Stimulated activated naive CD8-positive, alpha-beta T cell treated with anti-CD3 and anti-CD28 coated beads, Interleukin-15, Interleukin-2, amounts not matched to agents 100 ng/mL and 50 ng/mL, for 24 hours (primary cell): ENCODE measurements at regions not wholly inside any gene's neighbourhood (a gene's known extent, or its start where the extent isn't known, plus 50 kb on each side); places are given as distances from the start of the nearest gene placed in this dataset.
"Not testable (repeated sequence)": the region's sequence is repeated elsewhere in the genome, so short reads cannot be mapped to it uniquely, and the experiment has no call there.

Experiments used
- H3K27ac Mint-ChIP-seq: one replicate; pipeline ENCODE4 v1.8.0; 2021; ENCODE audit warnings: mild to moderate bottlenecking, mixed read lengths
- H3K27me3 Mint-ChIP-seq: one replicate; pipeline ENCODE4 v1.8.0; 2021; ENCODE audit warnings: mixed read lengths
- H3K36me3 Mint-ChIP-seq: one replicate; pipeline ENCODE4 v1.8.0; 2021; ENCODE audit warnings: low read depth, mixed read lengths
- H3K4me1 Mint-ChIP-seq: one replicate; pipeline ENCODE4 v1.8.0; 2021; ENCODE audit warnings: low read depth, mixed read lengths
- H3K4me3 Mint-ChIP-seq: one replicate; pipeline ENCODE4 v1.8.0; 2021; ENCODE audit warnings: mild to moderate bottlenecking, mixed read lengths
- H3K9me3 Mint-ChIP-seq: one replicate; pipeline ENCODE4 v1.8.0; 2021; ENCODE audit warnings: mixed read lengths

DNA sequence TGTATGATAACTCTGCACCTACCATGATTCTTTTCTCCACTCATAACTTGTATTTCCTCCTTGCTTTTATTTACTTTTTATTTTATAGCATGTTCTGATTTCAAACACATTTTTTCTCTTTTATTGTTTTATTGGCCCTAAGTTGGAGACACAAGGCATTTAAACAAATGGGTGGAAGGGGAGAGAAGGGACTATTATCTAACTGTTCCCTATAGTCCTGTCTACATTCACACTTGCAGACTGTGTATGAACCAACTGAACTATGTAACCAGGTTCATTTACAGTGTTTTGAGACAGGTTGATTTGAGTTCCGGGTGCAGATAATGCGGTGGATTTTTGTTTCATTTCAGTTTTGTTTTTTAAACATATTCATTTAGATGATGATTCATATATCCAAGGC, 830.6 kb upstream of the SEMA6A start:
- peaks cover 9% of the 10 kb centered on the region for H3K9me3 Mint-ChIP-seq
- H3K27me3 Mint-ChIP-seq = no peaks in the 10 kb centered on the region
- H3K4me3 Mint-ChIP-seq = no peak overlapping the region
- no peaks in the 10 kb centered on the region for H3K4me1 Mint-ChIP-seq
- no peaks in the 10 kb centered on the region for H3K36me3 Mint-ChIP-seq
- no peak overlapping the region for H3K27ac Mint-ChIP-seq

- no peaks in the 10 kb centered on the region for H3K9me3 Mint-ChIP-seq
- H3K4me1 Mint-ChIP-seq = no peaks in the 10 kb centered on the region
- H3K27me3 Mint-ChIP-seq = no peaks in the 10 kb centered on the region
- H3K36me3 Mint-ChIP-seq = no peaks in the 10 kb centered on the region
- H3K27ac Mint-ChIP-seq = no peak overlapping the region
- no peak overlapping the region for H3K4me3 Mint-ChIP-seq
Observed at GRCh38 chr5:117394506-117395157, 820.0 kb upstream of the SEMA6A start.

- Mint-ChIP-seq H3K9me3 (no peaks in the 10 kb centered on the region), H3K27ac (no peak overlapping the region), H3K27me3 (no peaks in the 10 kb centered on the region), H3K4me1 (no peaks in the 10 kb centered on the region), H3K4me3 (no peak overlapping the region), H3K36me3 (no peaks in the 10 kb centered on the region)
Observed at GRCh38 chr5:117393125-117393524, 818.5 kb upstream of the SEMA6A start.

- H3K27me3 Mint-ChIP-seq = no peaks in the 10 kb centered on the region
- no peak overlapping the region for H3K27ac Mint-ChIP-seq
- no peaks in the 10 kb centered on the region for H3K4me1 Mint-ChIP-seq
- H3K4me3 Mint-ChIP-seq = no peak overlapping the region
- no peaks in the 10 kb centered on the region for H3K9me3 Mint-ChIP-seq
- no peaks in the 10 kb centered on the region for H3K36me3 Mint-ChIP-seq
Observed at GRCh38 chr5:117380316-117380715, 805.7 kb upstream of the SEMA6A start.

GRCh38 chr5:117379521-117379920, 804.9 kb upstream of the SEMA6A start:
- no peak overlapping the region for H3K27ac Mint-ChIP-seq
- no peaks in the 10 kb centered on the region for H3K36me3 Mint-ChIP-seq
- no peaks in the 10 kb centered on the region for H3K4me1 Mint-ChIP-seq
- H3K4me3 Mint-ChIP-seq = no peak overlapping the region
- H3K27me3 Mint-ChIP-seq = no peaks in the 10 kb centered on the region
- H3K9me3 Mint-ChIP-seq = peaks cover 5% of the 10 kb centered on the region

DNA sequence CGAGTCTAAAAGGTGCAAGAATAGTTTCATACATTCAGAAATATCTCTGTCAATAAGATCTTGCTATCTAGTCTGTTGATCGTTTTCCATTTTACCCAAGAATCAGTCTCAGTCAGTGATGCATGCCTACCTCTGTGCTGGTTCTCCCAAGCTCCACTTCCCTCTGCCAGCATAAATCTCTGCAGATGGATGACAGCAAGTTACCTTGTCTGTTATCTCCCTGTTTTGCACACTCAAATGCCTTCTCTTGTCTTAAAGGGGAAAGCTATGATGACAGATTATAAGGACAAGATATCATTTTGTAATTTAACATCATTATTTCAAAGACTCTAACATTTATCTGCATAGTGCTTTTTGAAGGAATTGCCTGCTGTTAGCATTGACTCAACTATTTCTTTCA, 802.1 kb upstream of the SEMA6A start:
- Mint-ChIP-seq H3K27ac (no peak overlapping the region), H3K4me3 (no peak overlapping the region), H3K36me3 (no peaks in the 10 kb centered on the region), H3K27me3 (no peaks in the 10 kb centered on the region), H3K4me1 (no peaks in the 10 kb centered on the region), H3K9me3 (peaks cover 5% of the 10 kb centered on the region)

DNA sequence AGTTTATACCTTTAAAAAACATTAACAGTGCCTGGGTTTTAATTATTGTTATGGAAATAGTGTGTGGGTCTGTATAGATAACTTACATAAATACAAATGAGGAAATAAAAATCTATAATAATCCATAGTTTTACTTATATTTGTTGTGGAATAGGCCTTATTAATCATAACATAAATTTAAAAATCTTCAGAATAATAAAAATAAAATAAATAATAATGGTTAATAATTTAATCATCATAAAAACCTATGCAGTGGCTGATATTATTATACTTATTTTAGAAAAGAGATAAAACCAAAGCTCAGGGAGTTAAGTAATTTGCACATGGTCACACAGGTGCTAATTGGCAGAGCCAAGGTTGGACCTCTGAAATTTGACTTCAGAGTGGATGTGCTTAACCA, 785.3 kb upstream of the SEMA6A start:
- no peaks in the 10 kb centered on the region for H3K36me3 Mint-ChIP-seq
- H3K27ac Mint-ChIP-seq = no peak overlapping the region
- H3K9me3 Mint-ChIP-seq = peaks cover 4% of the 10 kb centered on the region
- no peaks in the 10 kb centered on the region for H3K27me3 Mint-ChIP-seq
- no peak overlapping the region for H3K4me3 Mint-ChIP-seq
- H3K4me1 Mint-ChIP-seq = no peaks in the 10 kb centered on the region

DNA sequence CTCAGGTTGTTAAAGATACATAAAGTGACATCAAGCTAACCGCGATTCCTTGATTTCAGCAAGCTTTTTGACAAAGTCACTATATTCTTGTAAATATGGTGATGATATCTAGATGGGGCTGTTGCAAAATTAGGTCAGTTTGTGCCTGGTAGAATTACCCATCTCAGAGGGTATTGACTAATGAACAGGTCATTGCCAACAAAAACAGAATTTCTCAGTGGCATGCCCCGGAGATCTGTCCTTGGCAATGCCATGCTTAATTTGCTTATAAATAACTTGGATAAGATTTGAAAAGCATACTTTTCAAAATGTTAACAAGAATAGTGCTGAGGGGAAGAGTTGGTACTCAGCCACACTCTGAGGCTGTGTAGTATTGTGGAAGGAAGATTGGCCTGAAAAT, 783.3 kb upstream of the SEMA6A start:
- no peaks in the 10 kb centered on the region for H3K36me3 Mint-ChIP-seq
- no peaks in the 10 kb centered on the region for H3K4me1 Mint-ChIP-seq
- no peaks in the 10 kb centered on the region for H3K27me3 Mint-ChIP-seq
- no peak overlapping the region for H3K4me3 Mint-ChIP-seq
- H3K9me3 Mint-ChIP-seq = peaks cover 4% of the 10 kb centered on the region
- H3K27ac Mint-ChIP-seq = no peak overlapping the region

DNA sequence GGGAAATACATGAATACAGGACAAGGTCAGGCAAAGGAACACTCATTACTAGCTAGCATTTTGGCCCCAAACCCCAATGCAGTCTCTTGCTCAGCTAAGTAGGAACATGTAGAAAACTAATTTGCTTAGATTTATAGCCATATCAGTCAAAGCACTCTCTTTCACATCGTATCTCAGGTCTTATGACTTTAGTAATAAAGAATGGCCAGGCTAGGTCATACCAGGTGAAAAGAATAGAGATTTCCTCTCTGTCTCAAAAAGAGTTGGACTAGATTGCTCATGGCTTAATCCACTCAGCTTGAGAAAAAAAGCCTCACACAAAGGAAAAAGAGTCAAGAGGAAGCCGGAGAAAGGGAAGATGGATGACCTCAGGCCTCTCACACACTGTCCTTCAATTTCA, 772.7 kb upstream of the SEMA6A start:
- no peak overlapping the region for H3K4me3 Mint-ChIP-seq
- H3K27me3 Mint-ChIP-seq = no peaks in the 10 kb centered on the region
- no peak overlapping the region for H3K27ac Mint-ChIP-seq
- no peaks in the 10 kb centered on the region for H3K36me3 Mint-ChIP-seq
- H3K9me3 Mint-ChIP-seq = peaks cover 6% of the 10 kb centered on the region
- H3K4me1 Mint-ChIP-seq = no peaks in the 10 kb centered on the region

DNA sequence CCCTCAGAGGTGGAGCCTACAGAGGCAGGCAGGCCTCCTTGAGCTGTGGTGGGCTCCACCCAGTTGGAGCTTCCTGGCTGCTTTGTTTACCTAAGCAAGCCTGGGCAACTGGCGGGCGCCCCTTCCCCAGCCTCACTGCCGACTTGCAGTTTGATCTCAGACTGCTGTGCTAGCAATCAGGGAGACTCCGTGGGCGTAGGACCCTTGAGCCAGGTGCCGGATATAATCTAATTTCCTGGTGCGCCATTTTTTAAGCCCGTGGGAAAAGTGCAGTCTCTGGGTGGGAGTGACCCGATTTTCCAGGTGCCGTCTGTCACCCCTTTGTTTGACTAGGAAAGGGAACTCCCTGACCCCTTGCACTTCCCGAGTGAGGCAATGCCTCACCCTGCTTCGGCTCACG, 769.1 kb upstream of the SEMA6A start:
- H3K4me1 Mint-ChIP-seq, H3K27me3 Mint-ChIP-seq, H3K4me3 Mint-ChIP-seq, H3K36me3 Mint-ChIP-seq, H3K27ac Mint-ChIP-seq, H3K9me3 Mint-ChIP-seq: not testable (repeated sequence)

- Mint-ChIP-seq H3K4me3 (no peak overlapping the region), H3K4me1 (no peaks in the 10 kb centered on the region), H3K27ac (no peak overlapping the region), H3K9me3 (peaks cover 8% of the 10 kb centered on the region), H3K36me3 (no peaks in the 10 kb centered on the region), H3K27me3 (no peaks in the 10 kb centered on the region)
Observed at GRCh38 chr5:117337064-117337749, 762.6 kb upstream of the SEMA6A start.

GRCh38 chr5:117336208-117336607, 761.6 kb upstream of the SEMA6A start:
- Mint-ChIP-seq H3K36me3 (no peaks in the 10 kb centered on the region), H3K4me1 (no peaks in the 10 kb centered on the region), H3K9me3 (peaks cover 13% of the 10 kb centered on the region), H3K27me3 (no peaks in the 10 kb centered on the region), H3K4me3 (no peak overlapping the region), H3K27ac (no peak overlapping the region)

GRCh38 chr5:117333011-117333410, 758.4 kb upstream of the SEMA6A start:
- no peak overlapping the region for H3K27ac Mint-ChIP-seq
- H3K27me3 Mint-ChIP-seq = no peaks in the 10 kb centered on the region
- H3K36me3 Mint-ChIP-seq = no peaks in the 10 kb centered on the region
- no peaks in the 10 kb centered on the region for H3K4me1 Mint-ChIP-seq
- H3K4me3 Mint-ChIP-seq = no peak overlapping the region
- peaks cover 19% of the 10 kb centered on the region for H3K9me3 Mint-ChIP-seq

- no peaks in the 10 kb centered on the region for H3K27me3 Mint-ChIP-seq
- no peak overlapping the region for H3K4me3 Mint-ChIP-seq
- H3K36me3 Mint-ChIP-seq = no peaks in the 10 kb centered on the region
- no peak overlapping the region for H3K27ac Mint-ChIP-seq
- no peaks in the 10 kb centered on the region for H3K4me1 Mint-ChIP-seq
- H3K9me3 Mint-ChIP-seq = peaks cover 19% of the 10 kb centered on the region
Observed at GRCh38 chr5:117332341-117332740, 757.7 kb upstream of the SEMA6A start.

GRCh38 chr5:117327511-117327910, 752.9 kb upstream of the SEMA6A start:
- Mint-ChIP-seq H3K36me3 (no peaks in the 10 kb centered on the region), H3K27me3 (no peaks in the 10 kb centered on the region), H3K4me1 (no peaks in the 10 kb centered on the region), H3K9me3 (peaks cover 20% of the 10 kb centered on the region), H3K27ac (no peak overlapping the region), H3K4me3 (no peak overlapping the region)

GRCh38 chr5:117326997-117327396, 752.4 kb upstream of the SEMA6A start:
- H3K27ac Mint-ChIP-seq = no peak overlapping the region
- peaks cover 20% of the 10 kb centered on the region for H3K9me3 Mint-ChIP-seq
- H3K4me3 Mint-ChIP-seq = no peak overlapping the region
- H3K27me3 Mint-ChIP-seq = no peaks in the 10 kb centered on the region
- H3K4me1 Mint-ChIP-seq = no peaks in the 10 kb centered on the region
- H3K36me3 Mint-ChIP-seq = no peaks in the 10 kb centered on the region
